ENCODE measurements at regions not wholly inside any gene's neighbourhood (a gene's known extent, or its start where the extent isn't known, plus 50 kb on each side); places are given as distances from the start of the nearest gene placed in this dataset.

DNA sequence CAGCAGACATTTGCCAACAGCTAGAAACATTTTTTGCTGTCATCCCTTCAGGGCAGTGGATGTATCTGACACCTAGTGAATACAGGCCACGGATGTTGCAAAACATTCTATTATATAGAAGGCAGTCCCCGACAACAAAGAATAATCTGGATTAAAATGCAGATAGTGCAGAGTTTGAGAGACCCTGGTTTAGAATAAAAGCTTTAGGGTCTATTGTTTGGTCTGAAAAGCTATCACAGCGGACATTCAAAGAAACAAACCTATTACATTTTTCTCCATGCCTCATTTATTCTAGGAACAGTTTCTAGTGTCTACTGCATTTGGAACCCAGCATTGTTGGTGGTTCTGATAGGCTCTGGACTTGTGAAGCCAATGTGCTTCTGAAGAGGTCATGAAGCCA, 316.3 kb downstream of the TGFB2 start:
- TF ChIP-seq TAF1 (IDR thresholded peaks at IDR 0.05; ENCODE audit: low read depth, low read length) (no peak), POLR2A (IDR thresholded peaks at IDR 0.05; ENCODE audit: low read depth, low read length) (no peak), POLR2AphosphoS5 (IDR thresholded peaks at IDR 0.05; ENCODE audit: low read depth, low read length) (no peak), SPI1 (IDR thresholded peaks at IDR 0.05; ENCODE audit: low read depth, low read length) (no peak), PAX5 (IDR thresholded peaks at IDR 0.05; ENCODE audit: insufficient read depth, low read length, severe bottlenecking) (no peak)
